Mesodermal cell (in vitro differentiated cells): ENCODE measurements at regions not wholly inside any gene's neighbourhood (a gene's known extent, or its start where the extent isn't known, plus 50 kb on each side); places are given as distances from the start of the nearest gene placed in this dataset.
A peak's percentile ranks its signal among the peaks of the same experiment; 100 is the strongest.
"Not testable (repeated sequence)": the region's sequence is repeated elsewhere in the genome, so short reads cannot be mapped to it uniquely, and the experiment has no call there.

Experiments used
- H3K27ac ChIP-seq: 2 replicates; pipeline ENCODE4 v1.7.0; 2013; ENCODE audit warnings: mild to moderate bottlenecking, low read depth, low read length, moderate library complexity; ENCODE audit not compliant: severe bottlenecking
- H3K36me3 ChIP-seq: 2 replicates; pipeline ENCODE4 v1.7.1; 2013; ENCODE audit warnings: mild to moderate bottlenecking, low read length, moderate library complexity; ENCODE audit not compliant: control insufficient read depth, insufficient read depth
- H3K4me1 ChIP-seq: one replicate; pipeline ENCODE4 v1.7.1; 2013; ENCODE audit warnings: mild to moderate bottlenecking, low read length; ENCODE audit not compliant: insufficient read depth, control insufficient read depth, poor library complexity, severe bottlenecking
- H3K4me3 ChIP-seq: 2 replicates; pipeline ENCODE4 v1.7.0; 2013; ENCODE audit warnings: low read length, control low read depth, mild to moderate bottlenecking; ENCODE audit not compliant: insufficient read depth, poor library complexity, severe bottlenecking; ENCODE audit errors: extremely low read depth
- H3K9me3 ChIP-seq: 2 replicates; pipeline ENCODE4 v1.7.1; 2013; ENCODE audit warnings: mild to moderate bottlenecking, low read length, moderate library complexity; ENCODE audit not compliant: control insufficient read depth
- WGBS, 2 experiments: methylation state at CpG; one replicate each; pipeline ENCODE4 v1.1.5; 2013; ENCODE audit warnings: missing lambda C conversion rate in 2 of 2; ENCODE audit not compliant: insufficient coverage in 2 of 2; 5-methylcytosine and 5-hydroxymethylcytosine counted together

DNA sequence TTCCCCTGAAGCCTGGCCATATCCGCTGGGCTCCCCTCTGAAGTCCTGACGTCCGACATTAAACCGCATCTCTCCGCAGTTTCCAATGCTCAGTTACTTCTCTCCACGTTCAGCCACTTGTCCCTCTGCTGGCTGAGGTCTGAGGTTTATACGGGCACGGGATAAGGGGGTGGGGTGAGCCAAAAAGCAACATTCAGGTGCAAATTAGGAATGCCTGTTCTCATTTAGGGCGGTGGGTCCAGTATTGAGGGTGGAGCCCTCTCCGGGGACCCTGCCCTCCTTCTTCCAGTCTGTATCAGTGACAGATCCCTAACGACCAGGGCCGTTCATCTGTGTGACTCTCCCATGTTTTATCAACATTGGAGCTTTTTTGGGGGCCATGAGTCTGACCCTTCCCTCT, 1454.4 kb downstream of the HACE1 start:
- WGBS, 2 experiments = 79 to 82% methylated on average over 2 to 4 of the region's 12 CpGs
- H3K9me3 ChIP-seq = no peaks in the 10 kb centered on the region
- H3K36me3 ChIP-seq = no peaks in the 10 kb centered on the region
- H3K4me3 ChIP-seq = no peak overlapping the region
- H3K27ac ChIP-seq = no peak overlapping the region
- no peaks in the 10 kb centered on the region for H3K4me1 ChIP-seq

DNA sequence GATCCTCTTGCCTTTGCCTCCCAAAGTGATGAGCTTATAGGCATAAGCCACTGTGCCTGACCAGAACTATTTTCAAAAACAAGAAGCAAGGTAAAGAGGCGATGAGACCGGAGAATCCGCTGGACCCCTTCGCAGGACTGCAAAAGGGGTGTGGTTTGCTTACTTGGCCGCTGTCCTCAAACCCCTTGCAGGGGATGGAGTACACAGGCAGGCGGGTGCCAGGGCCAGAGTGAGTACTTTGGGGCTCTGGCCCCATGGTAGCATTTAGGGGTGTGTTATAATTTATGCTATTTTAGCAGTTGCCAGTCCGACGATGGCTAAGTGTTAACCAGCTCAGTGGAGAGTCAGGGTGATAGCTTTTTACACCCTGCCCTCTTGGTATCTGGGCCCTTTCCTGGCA, 1454.9 kb downstream of the HACE1 start:
- Histone ChIP-seq H3K4me3 (no peak overlapping the region), H3K9me3 (no peaks in the 10 kb centered on the region), H3K36me3 (no peaks in the 10 kb centered on the region), H3K4me1 (no peaks in the 10 kb centered on the region), H3K27ac (no peak overlapping the region)
- WGBS, 2 experiments = 91 to 96% methylated on average over 4 to 8 of the region's 8 CpGs

DNA sequence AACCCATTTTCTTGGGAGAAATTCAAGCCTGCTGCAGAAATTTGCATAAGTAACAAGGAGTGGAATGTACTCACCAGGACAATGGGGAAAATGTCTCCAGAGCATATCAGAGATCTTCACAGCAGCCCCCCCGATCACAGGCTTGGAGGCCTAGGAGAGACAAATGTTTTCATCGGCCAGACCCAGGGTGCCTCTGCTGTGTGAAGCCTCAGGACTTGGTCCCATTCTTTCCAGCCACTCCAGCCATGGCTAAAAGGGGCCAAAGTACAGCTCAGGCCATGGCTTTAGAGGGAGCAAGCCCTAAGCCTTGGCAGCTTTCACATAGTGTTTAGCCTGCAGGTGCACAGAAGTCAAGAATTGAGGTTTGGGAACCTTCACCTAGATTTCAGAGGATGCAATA, 1463.0 kb downstream of the HACE1 start:
- WGBS, 2 experiments = 92 to 96% methylated on average over 2 of the region's 2 CpGs
- Histone ChIP-seq H3K4me3 (no peak overlapping the region), H3K36me3 (no peaks in the 10 kb centered on the region), H3K27ac (no peak overlapping the region), H3K4me1 (no peaks in the 10 kb centered on the region), H3K9me3 (peaks cover 7% of the 10 kb centered on the region)

DNA sequence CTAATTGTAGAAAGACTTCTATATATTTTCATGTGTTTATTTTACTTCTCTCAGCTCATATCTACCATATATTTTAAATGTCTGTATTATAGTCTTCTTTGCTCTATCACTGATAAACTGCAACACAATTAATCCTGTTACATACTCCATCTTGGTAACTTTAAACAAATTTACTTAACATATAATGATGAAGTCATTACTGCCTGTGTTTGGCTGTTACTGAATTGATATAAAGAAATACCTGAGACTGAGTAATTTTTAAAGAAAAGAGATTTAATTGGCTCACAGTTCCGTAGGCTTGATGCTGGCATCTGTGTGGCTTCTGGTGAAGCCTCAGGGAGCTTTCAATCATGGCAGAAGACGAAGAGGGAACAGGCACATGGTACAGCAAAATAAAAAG, 1480.4 kb downstream of the HACE1 start:
- no peak overlapping the region for H3K4me3 ChIP-seq
- H3K36me3 ChIP-seq = no peaks in the 10 kb centered on the region
- no peaks in the 10 kb centered on the region for H3K9me3 ChIP-seq
- WGBS, 2 experiments = 75 to 92% methylated on average over 1 to 2 of the region's 2 CpGs
- no peaks in the 10 kb centered on the region for H3K4me1 ChIP-seq
- H3K27ac ChIP-seq = no peak overlapping the region

DNA sequence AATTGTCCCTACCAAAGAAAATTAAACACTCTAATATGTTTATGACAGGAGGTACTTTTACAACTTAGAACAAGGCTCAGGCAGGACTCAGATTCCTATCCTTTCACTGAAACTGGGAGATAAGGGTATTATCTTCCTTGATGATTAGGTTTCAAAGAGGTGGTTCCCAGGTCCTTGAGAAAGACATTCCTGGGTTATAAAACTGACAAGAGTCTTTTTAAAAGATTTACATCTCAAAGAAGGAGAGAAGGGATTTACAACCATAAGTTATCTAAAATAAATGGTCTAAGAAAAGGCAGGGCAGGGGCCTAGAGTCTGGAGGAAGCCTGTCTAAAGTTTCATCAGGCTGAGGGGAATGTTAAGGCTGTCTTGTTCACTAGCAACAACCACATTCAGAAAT, 1492.5 kb downstream of the HACE1 start:
- no peaks in the 10 kb centered on the region for H3K9me3 ChIP-seq
- H3K4me3 ChIP-seq = no peak overlapping the region
- no peaks in the 10 kb centered on the region for H3K4me1 ChIP-seq
- no peaks in the 10 kb centered on the region for H3K36me3 ChIP-seq
- H3K27ac ChIP-seq = no peak overlapping the region

DNA sequence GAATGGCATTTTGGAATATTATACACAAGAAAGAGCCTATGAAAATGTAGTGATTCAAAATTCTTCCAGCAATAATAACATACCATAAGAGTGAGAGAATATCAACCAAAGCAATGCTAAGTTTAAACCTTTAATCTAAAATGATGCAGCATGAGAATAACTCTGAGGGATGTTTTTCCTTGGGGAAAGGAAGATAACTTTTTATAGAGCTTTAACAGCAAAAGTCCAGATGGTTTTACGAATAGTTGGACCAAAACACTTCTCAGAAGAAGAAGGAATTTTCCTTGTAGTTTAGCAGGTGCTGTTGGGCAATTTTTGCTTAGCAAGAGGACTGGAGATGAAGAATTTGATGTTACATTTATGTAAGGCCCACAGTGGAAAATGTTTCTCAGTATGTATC, 1503.2 kb downstream of the HACE1 start:
- WGBS, 2 experiments = 83% methylated on average over 1 of the region's 1 CpG; no CpG with 5 or more reads in 1 of the 2 experiments

DNA sequence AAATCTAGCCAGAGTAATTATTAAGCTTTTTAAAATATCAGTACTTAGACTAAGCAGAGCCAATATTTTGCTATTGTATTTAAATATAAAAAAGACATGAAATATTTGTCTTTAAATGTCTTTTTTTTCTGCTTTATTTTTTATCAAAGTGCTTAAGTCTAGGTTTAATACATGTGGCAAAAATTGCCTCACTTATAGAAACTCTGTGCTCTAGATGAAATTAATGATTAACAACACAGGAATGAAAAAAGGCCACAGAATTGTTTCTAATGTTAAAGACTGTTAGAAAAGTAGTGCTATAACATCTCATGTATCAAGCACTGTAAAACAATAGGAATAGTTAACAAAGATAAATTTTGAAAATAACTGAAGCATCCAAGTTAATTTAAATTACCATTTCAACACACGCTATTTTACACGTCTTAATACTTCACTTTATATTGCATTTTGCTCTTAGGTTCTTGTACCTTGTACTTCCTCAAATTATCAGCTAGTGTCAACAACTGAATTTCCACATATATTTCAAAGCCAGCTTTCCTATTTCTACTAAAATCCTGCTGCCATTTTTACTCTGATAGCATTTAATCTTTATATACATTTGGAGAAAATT, 1515.1 kb downstream of the HACE1 start:
- no peak overlapping the region for H3K27ac ChIP-seq
- 73 to 85% methylated on average over 2 of the region's 2 CpGs for WGBS, 2 experiments
- H3K9me3 ChIP-seq = no peaks in the 10 kb centered on the region
- no peak overlapping the region for H3K4me3 ChIP-seq
- H3K36me3 ChIP-seq = no peaks in the 10 kb centered on the region
- no peaks in the 10 kb centered on the region for H3K4me1 ChIP-seq

More for the DNA sequence above, 1503.2 kb downstream of the HACE1 start:
- Histone ChIP-seq H3K27ac (no peak overlapping the region), H3K4me3 (no peak overlapping the region), H3K9me3 (no peaks in the 10 kb centered on the region), H3K36me3 (no peaks in the 10 kb centered on the region), H3K4me1 (no peaks in the 10 kb centered on the region)

DNA sequence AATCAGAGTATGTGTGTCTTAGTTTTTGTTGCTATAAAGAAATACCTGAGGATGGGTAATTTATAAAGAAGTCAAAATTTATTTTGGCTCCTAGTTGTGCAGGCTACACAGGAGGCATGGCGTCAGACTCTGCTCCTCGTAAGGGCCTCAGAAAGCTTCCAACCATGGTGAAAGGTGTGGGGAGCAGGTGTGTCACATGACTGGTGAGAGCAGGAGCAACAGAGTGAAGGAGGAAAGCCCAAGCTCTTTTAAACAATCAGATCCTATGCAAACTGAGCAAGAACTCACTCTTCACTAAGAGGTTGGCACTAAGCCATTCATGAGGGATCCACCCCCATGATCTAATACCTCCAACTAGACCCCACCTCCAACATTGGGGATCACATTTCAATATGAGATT, 1524.3 kb downstream of the HACE1 start:
- WGBS, 2 experiments = 88 to 92% methylated on average over 2 of the region's 2 CpGs
- no peaks in the 10 kb centered on the region for H3K9me3 ChIP-seq
- H3K4me3 ChIP-seq = no peak overlapping the region
- no peak overlapping the region for H3K27ac ChIP-seq
- no peaks in the 10 kb centered on the region for H3K4me1 ChIP-seq
- H3K36me3 ChIP-seq = no peaks in the 10 kb centered on the region

DNA sequence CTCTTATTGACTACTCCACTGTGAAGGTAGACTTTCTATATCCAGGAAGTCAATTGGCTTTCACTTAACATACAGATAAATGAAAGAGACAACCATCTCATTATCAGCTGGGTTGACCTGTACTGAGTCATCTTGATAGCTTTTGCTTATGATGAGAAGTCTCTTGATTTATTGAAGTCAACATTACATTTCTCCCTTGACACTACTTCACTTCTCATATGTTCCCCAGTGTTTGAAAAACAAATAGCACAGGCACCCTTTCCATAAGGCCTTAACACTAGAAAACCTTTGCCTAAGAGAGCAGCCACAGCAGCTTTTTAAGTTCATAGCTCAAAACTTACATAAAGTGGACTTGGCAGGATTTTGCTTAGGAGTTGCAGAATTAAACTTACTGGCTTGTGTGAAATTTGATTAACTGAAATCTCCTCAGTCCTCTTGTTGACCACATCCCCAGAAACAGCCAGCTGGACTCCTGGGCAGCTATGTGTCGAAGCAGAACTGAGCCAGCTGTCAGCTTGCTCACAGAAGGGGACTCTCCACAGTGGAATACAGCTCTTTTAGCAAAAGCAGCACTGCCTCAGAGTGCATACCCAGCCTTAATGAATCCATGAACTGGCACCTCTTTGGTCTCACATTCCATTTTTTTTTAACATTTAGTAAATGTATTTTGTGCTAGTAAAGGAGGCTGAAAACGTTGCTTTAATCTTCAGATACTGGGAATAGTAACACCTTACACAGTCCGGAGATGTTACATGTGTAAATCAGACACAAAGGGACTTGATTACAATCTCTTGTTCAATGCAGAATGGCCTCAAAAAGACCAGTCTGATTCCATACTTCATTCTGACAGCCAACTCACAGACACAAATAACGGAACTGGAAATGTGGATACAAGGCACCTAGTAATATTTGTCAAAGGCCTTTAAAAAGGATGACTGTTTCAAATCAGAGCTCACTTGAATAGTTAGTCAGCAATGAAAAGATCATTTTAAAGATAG, 1532.7 kb downstream of the HACE1 start:
- Histone ChIP-seq H3K27ac (peak overlapping the region; percentile 58), H3K4me3 (no peak overlapping the region), H3K4me1 (no peaks in the 10 kb centered on the region), H3K9me3 (no peaks in the 10 kb centered on the region), H3K36me3 (no peaks in the 10 kb centered on the region)
- WGBS, 2 experiments = 78 to 89% methylated on average over 1 to 2 of the region's 4 CpGs

DNA sequence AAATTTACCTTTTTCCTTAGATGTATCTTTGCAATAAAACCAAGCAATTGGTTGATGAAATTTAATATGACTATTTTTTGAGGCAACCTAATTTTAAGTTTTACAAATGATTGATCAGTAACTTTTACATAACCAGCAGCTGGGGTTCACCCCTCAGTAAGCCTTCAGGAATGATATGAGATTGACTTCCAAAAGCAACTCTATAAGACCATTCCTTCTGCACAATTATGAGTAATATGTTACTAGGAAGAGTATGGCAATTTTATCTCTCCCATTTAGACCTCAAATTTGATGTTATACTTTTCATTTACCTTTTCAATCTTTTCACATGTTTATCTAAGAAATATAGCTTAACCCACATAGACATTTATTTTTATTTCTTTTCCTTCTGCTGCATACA, 1546.3 kb downstream of the HACE1 start:
- no peak overlapping the region for H3K4me3 ChIP-seq
- H3K4me1 ChIP-seq = no peaks in the 10 kb centered on the region
- no peaks in the 10 kb centered on the region for H3K36me3 ChIP-seq
- H3K9me3 ChIP-seq = no peaks in the 10 kb centered on the region
- no peak overlapping the region for H3K27ac ChIP-seq

DNA sequence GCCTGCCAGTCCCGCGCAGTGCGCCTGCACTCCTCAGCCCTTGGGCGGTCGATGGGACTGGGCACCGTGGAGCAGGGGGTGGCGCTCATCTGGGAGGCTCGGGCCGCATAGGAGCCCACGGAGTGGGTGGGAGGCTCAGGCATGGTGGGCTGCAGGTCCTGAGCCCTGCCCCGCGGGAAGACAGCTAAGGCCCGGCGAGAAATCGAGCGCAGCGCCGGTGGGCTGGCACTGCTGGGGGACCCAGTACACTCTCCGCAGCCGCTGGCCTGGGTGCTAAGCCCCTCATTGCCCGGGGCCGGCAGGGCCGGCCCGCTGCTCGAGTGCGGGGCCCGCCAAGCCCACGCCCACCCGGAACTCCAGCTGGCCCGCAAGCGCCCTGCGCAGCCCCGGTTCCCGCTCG, 1565.3 kb downstream of the HACE1 start:
- not testable (repeated sequence) for H3K36me3 ChIP-seq, H3K4me1 ChIP-seq, H3K27ac ChIP-seq, H3K4me3 ChIP-seq, H3K9me3 ChIP-seq
- 90 to 94% methylated on average over 2 to 5 of the region's 35 CpGs for WGBS, 2 experiments
